ENCODE measurements at regions not wholly inside any gene's neighbourhood (a gene's known extent, or its start where the extent isn't known, plus 50 kb on each side); places are given as distances from the start of the nearest gene placed in this dataset.

DNA sequence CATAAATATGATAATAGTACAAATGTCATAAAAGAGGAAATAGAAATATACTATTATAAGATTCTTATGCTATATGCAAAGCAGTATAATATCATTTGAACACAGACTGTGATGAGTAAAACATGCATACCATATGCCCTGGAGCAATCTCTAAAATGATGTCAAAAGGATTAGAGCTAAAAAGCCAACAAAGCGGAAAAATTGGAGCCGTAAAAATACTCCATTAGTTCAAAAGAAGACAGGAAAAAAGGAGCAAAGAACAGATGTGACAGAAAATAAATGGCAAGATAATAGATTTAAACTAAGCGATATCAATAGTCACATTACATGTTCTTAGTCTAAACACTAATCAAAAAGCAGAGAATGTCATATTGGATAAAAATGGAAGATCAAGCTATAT lies 191.0 kb upstream of the PLPP4 start:
- Histone ChIP-seq H3K9me3 (0 out of 2 replicates have a peak, but pooled peaks cover 2% of the 10 kb centered on the region), H3K4me1 (no peaks in the 10 kb centered on the region), H3K36me3 (ENCODE audit: control insufficient read depth, insufficient read depth, low read length) (no peaks in the 10 kb centered on the region), H3K27me3 (replicated peaks; ENCODE audit: control insufficient read depth, insufficient read depth, low read length) (no peaks in the 10 kb centered on the region; the same call in 1 of the 2 replicates), H3K4me3 (ENCODE audit: low read depth, low read length) (no peak overlapping the region)
- Mint-ChIP-seq H3K27ac (ENCODE audit: unreplicated experiment) (no peak overlapping the region), H3K4me3 (ENCODE audit: unreplicated experiment) (no peak overlapping the region), H3K27me3 (ENCODE audit: insufficient read depth, unreplicated experiment) (peaks cover 22% of the 10 kb centered on the region), H3K4me1 (ENCODE audit: low read depth, unreplicated experiment) (no peaks in the 10 kb centered on the region), H3K36me3 (ENCODE audit: insufficient read depth, unreplicated experiment) (no peaks in the 10 kb centered on the region), H3K9me3 (ENCODE audit: unreplicated experiment) (no peaks in the 10 kb centered on the region)
- ChIA-PET POLR2A (no interaction called here), CTCF (no interaction called here)
- no peak for DNase-seq
- TF ChIP-seq, protein P1, sequence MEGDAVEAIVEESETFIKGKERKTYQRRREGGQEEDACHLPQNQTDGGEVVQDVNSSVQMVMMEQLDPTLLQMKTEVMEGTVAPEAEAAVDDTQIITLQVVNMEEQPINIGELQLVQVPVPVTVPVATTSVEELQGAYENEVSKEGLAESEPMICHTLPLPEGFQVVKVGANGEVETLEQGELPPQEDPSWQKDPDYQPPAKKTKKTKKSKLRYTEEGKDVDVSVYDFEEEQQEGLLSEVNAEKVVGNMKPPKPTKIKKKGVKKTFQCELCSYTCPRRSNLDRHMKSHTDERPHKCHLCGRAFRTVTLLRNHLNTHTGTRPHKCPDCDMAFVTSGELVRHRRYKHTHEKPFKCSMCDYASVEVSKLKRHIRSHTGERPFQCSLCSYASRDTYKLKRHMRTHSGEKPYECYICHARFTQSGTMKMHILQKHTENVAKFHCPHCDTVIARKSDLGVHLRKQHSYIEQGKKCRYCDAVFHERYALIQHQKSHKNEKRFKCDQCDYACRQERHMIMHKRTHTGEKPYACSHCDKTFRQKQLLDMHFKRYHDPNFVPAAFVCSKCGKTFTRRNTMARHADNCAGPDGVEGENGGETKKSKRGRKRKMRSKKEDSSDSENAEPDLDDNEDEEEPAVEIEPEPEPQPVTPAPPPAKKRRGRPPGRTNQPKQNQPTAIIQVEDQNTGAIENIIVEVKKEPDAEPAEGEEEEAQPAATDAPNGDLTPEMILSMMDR (IDR thresholded peaks at IDR 0.05; ENCODE audit: insufficient read depth in 1 of 2, low read depth in 1 of 2, low read length in 1 of 2, severe bottlenecking in 1 of 2, unreplicated experiment in 1 of 2): no peak
- no TSS peak for BruUV-seq (replicated peaks)
- intact Hi-C loops (cut with micrococcal nuclease; ENCODE audit: unreplicated experiment): no loop called here

DNA sequence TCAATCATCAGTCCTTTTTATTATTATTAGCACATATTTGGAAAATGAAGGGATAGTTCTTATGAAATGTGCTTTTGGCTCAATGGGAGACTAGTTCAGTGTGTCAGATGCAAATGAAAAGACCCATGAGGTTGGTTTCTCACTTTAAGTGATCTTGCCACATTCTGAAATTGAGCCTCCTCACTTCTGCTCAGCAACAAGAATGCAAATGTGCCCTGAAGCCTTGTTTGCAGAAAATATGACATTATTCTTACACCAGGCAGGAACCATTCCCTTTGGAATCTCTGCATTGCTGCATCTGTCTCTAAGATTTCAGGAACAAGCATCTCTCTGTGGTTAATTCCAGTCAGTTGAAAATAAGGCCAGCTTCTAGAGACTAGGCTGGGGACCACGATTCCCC lies 186.1 kb upstream of the PLPP4 start:
- DNase-seq: no peak
- BruUV-seq (replicated peaks): no TSS peak
- no peak overlapping the region for H3K4me3 ChIP-seq (ENCODE audit: low read depth, low read length)
- CTCF ChIA-PET: no interaction called here
- TF ChIP-seq, protein P1 (IDR thresholded peaks at IDR 0.05; ENCODE audit: insufficient read depth in 1 of 2, low read depth in 1 of 2, low read length in 1 of 2, severe bottlenecking in 1 of 2, unreplicated experiment in 1 of 2): no peak
- no peaks in the 10 kb centered on the region for H3K36me3 ChIP-seq (ENCODE audit: control insufficient read depth, insufficient read depth, low read length)
- intact Hi-C loops (cut with micrococcal nuclease; ENCODE audit: unreplicated experiment): no loop called here
- no peaks in the 10 kb centered on the region for H3K4me1 Mint-ChIP-seq (ENCODE audit: low read depth, unreplicated experiment)
- H3K27me3 ChIP-seq (replicated peaks; ENCODE audit: control insufficient read depth, insufficient read depth, low read length): no peaks in the 10 kb centered on the region; the same call in 1 of the 2 replicates
- POLR2A ChIA-PET: no interaction called here
- 0 out of 2 replicates have a peak, but pooled peaks cover 2% of the 10 kb centered on the region for H3K9me3 ChIP-seq
- H3K27me3 Mint-ChIP-seq (ENCODE audit: insufficient read depth, unreplicated experiment): peaks cover 7% of the 10 kb centered on the region
- H3K9me3 Mint-ChIP-seq (ENCODE audit: unreplicated experiment): no peaks in the 10 kb centered on the region
- no peaks in the 10 kb centered on the region for H3K4me1 ChIP-seq
- no peak overlapping the region for H3K4me3 Mint-ChIP-seq (ENCODE audit: unreplicated experiment)
- no peaks in the 10 kb centered on the region for H3K36me3 Mint-ChIP-seq (ENCODE audit: insufficient read depth, unreplicated experiment)
- no peak overlapping the region for H3K27ac Mint-ChIP-seq (ENCODE audit: unreplicated experiment)

DNA sequence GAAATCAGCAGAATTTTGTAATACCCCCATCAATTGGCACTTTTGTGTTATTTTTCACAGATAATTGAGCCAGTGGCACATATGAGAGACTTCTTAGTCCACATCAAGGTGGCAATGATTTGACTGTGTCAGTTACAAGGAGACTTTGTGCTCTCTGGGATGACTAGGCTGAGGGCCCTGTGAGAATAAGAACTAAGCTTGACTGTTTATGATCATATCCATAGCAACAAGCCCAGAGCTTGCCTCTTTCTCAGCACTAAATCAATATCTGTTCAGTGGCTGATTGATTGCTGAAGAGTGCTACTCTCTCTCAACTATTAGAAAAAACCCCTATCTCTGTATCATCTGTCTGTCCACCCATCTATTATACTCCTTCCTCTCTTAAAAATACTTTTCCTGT lies 185.3 kb upstream of the PLPP4 start:
- Mint-ChIP-seq H3K9me3 (ENCODE audit: unreplicated experiment) (no peaks in the 10 kb centered on the region), H3K4me3 (ENCODE audit: unreplicated experiment) (no peak overlapping the region), H3K36me3 (ENCODE audit: insufficient read depth, unreplicated experiment) (no peaks in the 10 kb centered on the region), H3K4me1 (ENCODE audit: low read depth, unreplicated experiment) (no peaks in the 10 kb centered on the region), H3K27me3 (ENCODE audit: insufficient read depth, unreplicated experiment) (peaks cover 13% of the 10 kb centered on the region), H3K27ac (ENCODE audit: unreplicated experiment) (no peak overlapping the region)
- POLR2A ChIA-PET: no interaction called here
- Histone ChIP-seq H3K4me3 (ENCODE audit: low read depth, low read length) (no peak overlapping the region), H3K9me3 (0 out of 2 replicates have a peak, but pooled peaks cover 2% of the 10 kb centered on the region), H3K27me3 (replicated peaks; ENCODE audit: control insufficient read depth, insufficient read depth, low read length) (no peaks in the 10 kb centered on the region; the same call in 1 of the 2 replicates), H3K36me3 (ENCODE audit: control insufficient read depth, insufficient read depth, low read length) (no peaks in the 10 kb centered on the region), H3K4me1 (no peaks in the 10 kb centered on the region)
- no TSS peak for BruUV-seq (replicated peaks)
- intact Hi-C loops (cut with micrococcal nuclease; ENCODE audit: unreplicated experiment): no loop called here
- TF ChIP-seq, protein P1 (IDR thresholded peaks at IDR 0.05; ENCODE audit: insufficient read depth in 1 of 2, low read depth in 1 of 2, low read length in 1 of 2, severe bottlenecking in 1 of 2, unreplicated experiment in 1 of 2): no peak
- no peak for DNase-seq
- CTCF ChIA-PET: no interaction called here

All from Caco-2 (cell line).